Spleen (tissue), 7 donors: ENCODE measurements at regions not wholly inside any gene's neighbourhood (a gene's known extent, or its start where the extent isn't known, plus 50 kb on each side); places are given as distances from the start of the nearest gene placed in this dataset.
"Not testable (repeated sequence)": the region's sequence is repeated elsewhere in the genome, so short reads cannot be mapped to it uniquely, and the experiment has no call there.

ENCODE experiments used
- CTCF ChIP-seq, 11 experiments: fragments of 200-600 bp in 7 of 11; fragments of 450-650 bp in 4 of 11; sonication (generic) in 4 of 11; IDR thresholded peaks in 8 of 11; conservative IDR thresholded peaks in 3 of 11; 1 replicate in 7 of 11; 2 replicates in 4 of 11; pipeline versions ENCODE4 v1.4.0 to v1.8.0; 2016 to 2021; ENCODE audit warnings: antibody characterized with exemption in 11 of 11, inconsistent platforms in 4 of 11, mild to moderate bottlenecking in 1 of 11
- POLR2A ChIP-seq, 3 donors: fragments of 450-650 bp; IDR thresholded peaks; one replicate each; pipeline ENCODE4 v1.5.1; 2017; ENCODE audit warnings: antibody characterized with exemption in 3 of 3, mild to moderate bottlenecking in 1 of 3
- POLR2AphosphoS5 ChIP-seq, 3 donors: sonication (generic); formaldehyde crosslinking; IDR thresholded peaks; one replicate each; pipeline ENCODE4 v1.5.1; 2017; ENCODE audit warnings: antibody characterized with exemption in 3 of 3
- donor health status: DM: no; HTN: no; CAD: no; lungs with moderate emphysema.
- donor health status: DM: no; HTN: no; CAD: no.
- donor health status: DM: no; HTN: no; CAD: no.

DNA sequence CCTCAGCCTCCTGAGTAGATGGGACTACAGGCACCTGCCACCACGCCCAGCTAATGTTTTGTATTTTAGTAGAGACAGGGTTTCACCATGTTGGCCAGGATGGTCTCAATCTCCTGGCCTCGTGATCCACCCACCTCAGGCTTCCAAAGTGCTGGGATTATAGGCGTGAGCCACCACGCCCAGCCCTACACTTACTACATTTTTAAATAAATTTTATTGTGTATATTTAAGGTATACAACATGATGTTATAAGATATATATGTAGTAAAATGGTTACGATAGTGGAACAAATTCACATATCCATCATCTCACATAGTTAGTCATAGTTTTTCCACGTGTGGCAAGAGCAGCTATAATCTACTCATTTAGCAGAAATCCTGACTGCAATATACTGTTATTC, 189.6 kb downstream of the TMEM114 start:
- not testable (repeated sequence) for TF ChIP-seq CTCF (IDR thresholded peaks at IDR 0.05 in 8 of 11, conservative IDR thresholded peaks at IDR 0.05 in 3 of 11); POLR2AphosphoS5 (IDR thresholded peaks at IDR 0.05); POLR2A (IDR thresholded peaks at IDR 0.05)
